Central memory CD4-positive, alpha-beta T cell (primary cell): ENCODE measurements at regions not wholly inside any gene's neighbourhood (a gene's known extent, or its start where the extent isn't known, plus 50 kb on each side); places are given as distances from the start of the nearest gene placed in this dataset.
"Not testable (repeated sequence)": the region's sequence is repeated elsewhere in the genome, so short reads cannot be mapped to it uniquely, and the experiment has no call there.

ENCODE experiments used
- DNase-seq: peaks from one replicate; pipeline ENCODE4 v3.0.0; 2022

DNA sequence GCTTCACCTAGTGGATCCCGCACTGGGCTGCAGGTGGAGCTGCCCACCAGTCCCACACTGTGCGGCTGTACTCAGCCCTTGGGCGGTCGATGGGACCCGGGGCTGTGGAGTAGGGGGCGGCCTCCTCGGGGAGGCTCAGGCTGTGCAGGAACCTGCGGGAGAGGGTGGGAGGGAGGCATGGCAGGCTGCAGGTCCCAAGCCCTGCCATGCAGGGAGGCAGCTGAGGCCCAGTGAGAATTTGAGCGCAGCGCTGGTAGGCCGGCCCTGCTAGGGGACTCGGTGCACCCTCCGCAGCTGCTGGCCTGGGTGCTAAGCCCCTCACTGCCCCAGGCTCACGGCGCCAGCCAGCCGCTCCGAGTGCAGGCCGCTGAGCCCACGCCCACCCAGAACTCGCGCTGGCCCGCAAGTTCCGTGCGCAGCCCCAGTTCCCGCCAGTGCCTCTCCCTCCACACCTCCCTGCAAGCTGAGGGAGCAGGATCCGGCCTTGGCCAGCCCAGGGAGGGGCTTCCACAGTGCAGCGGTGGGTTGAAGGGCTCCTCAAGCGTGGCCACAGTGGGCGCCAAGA, 1407.6 kb downstream of the EPHA7 start:
- no peak for DNase-seq

DNA sequence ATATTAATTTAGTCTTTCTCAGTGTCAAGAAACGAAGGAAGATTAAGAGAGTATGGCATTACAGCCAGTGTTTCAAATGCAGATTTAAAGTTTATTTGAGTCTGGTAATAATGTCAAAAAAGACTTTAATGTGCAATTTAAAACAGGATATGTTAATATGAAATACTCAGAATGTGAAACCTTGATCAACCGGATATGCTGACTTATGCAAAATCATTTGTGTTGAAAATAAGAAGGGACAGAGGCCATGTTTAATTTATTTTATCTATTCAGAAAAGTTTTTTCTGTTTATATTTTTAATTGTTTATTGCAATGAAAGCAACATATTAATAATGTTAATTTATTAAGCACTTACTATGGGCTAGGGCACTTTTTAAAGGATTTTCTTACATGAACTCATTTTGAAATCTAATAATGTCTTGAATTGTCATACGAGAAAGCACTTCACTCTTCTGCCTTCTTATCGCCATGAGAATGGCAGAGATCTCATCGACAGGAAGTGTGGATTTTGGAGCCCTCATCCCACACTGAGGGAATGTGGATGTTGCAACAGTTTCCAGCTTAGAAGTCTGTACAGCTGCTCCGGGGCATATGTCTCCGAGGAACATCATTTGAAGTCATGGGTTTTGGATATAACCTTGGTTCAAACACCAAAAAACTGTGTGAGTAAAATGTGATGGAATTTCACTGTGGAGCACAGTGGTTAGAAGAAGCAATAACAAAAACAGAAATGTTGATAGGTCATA, 1410.4 kb downstream of the EPHA7 start:
- no peak for DNase-seq

DNA sequence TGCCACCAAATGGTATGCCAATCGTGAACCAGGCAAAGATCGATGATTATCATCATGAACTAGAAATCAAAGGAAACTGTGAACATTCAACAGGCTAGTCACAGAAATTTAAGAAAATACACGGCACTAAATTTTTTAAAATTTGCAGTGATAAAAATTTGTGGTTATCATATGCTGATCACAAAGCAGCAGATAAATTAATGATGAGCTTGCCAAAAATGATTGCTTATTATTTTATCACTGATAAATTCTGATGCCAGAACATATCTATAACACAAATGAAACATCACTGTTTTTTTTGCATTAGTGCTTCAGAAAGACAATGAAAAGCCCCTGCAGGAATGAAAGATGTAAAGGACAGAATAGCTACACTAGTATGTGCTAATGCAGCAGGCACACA, 1413.2 kb upstream of the MAP3K7 start:
- DNase-seq, result no peak

DNA sequence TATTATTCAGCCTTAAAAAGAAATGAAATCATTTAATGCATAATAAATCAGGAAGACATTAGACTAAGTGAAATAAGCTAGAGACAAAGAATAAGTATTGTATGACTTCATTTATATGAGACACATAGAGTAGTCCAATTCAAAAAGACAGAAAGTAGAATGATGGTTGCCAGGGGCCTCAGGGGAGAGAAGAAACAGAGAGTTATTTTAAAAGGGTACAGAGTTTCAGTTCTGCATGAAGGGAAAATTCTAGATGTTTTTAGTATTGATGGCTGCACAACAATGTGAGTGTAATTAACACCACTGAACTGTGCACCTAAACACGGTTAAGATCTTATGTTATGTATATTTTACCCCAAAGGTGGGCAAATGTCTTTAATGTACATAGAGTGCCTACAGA, 1407.9 kb upstream of the MAP3K7 start:
- DNase-seq, result no peak

DNA sequence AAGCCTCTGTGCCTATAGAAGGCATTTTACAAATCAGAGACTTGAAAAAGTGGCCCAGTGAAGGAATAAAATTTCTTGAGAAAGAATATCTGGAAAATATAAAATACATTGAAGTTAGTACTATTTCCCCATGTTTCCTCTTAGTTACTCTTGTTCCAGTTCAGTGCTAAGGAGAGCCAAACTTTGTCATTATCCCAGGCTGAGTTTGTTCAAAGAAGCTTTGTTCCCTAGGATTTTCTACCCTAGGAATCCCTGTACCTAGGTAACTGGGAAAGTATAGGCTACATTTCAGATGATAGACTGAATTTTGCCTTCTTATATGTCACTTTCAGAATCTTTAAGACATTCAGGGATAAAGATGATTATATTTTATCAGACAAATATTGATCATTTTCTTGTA, 1395.7 kb upstream of the MAP3K7 start:
- DNase-seq, result no peak

DNA sequence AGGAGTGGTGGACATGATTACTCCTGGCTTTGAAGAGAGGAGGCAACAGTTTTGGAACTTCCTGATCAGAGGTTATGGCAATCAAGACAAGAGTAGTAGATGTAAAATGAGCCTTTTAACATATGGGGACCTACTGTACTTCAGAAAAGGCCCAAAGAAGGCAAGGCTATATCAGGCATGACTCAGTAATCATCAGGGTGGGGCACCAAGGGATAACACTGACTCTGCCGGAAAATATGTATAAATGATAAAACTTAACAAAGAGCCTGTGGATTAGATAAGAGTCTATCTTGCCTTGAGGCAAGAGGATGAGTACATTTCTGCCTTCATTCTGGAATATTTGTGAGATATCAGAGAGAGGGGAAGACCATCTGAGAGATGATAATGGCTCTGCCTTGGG, 1389.9 kb upstream of the MAP3K7 start:
- no peak for DNase-seq

DNA sequence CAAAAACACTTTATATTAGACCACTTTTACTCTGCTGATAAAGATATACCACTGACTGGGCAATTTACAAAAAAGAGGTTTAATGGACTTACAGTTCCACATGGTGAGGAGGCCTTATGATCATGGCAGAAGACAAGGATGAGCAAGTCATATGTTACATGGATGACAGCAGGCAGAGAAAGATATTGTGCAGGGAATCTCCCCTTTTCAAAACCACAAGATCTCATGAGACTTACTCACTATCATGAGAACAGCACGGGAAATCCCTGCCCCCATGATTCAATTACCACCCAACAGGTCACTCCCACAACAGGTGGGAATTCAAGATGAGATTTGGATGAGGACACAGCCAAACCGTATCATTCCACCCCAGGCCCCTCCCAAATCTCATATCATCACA, 1383.8 kb upstream of the MAP3K7 start:
- no peak for DNase-seq

DNA sequence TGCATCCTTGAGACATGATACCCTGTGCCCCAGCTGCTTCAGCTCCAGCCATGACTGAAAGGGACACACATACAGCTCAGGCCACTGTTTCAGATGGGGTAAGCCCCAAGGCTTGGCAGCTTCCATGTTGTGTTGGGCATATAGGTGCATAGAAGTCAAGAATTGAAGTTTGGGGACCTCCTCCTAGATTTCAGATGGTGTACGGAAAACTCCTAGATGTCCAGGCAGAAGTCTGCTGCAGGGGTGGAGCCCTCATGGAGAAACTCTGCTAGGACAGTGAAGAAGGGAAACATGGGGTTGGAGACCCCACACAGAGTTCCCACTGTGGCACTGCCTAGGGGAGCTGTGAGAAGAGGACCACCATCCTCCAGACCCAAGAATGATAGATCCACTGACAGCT, 1379.0 kb upstream of the MAP3K7 start:
- no peak for DNase-seq

DNA sequence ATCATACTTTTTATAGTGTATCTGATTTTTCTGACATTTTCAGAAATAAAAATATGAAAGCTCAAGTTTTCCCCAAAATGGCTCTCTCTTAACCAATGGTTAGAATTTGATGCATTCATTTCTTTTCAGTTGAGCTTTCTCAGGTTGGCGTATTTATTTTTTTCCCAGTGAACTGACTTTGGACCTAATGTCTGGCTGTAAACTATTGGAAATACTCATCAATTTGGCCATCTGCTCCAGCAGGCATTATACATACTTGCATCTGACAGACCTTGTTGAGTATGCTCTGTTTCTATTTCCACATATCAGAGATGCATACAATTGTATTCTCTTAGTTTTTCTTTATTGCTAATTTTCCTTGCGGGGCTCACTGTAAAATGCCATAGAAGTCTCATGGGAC, 1374.8 kb upstream of the MAP3K7 start:
- DNase-seq, result no peak

DNA sequence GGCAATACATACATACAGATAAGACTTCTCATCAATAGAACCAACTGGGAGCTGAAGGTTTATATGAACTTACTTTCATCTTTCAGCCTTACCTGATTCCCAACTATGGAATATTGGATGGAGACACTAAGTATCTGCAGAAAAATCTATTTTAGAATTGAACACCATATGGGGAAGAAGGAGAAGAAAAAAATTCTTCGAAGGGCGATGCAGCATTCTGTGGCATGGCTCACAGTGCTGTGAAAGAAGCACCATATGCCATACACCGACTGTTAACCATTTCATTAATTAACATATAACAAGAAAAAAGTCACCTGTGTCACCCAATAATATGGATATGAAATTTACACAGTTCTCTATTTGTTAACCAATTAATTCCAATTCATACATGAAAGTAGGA, 1374.4 kb upstream of the MAP3K7 start:
- DNase-seq, result no peak

DNA sequence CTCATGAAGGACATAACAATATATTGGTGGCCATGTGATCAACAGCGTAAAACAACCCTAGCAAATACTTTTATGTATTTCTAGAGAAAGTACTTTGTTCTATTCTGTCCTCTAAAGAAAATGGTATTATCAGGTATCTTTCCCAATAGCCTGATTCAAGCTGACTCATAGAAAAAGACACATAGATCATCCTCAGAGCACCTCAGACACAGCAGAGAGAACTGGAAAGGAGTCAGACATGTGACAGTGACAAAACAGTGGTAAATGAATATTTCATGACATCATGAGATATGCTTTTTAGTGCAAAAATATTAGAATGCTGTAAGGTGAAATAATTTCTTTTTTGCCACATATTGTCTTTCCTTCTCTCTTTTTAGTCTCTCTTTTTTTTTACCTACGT, 1355.0 kb upstream of the MAP3K7 start:
- DNase-seq, result no peak

DNA sequence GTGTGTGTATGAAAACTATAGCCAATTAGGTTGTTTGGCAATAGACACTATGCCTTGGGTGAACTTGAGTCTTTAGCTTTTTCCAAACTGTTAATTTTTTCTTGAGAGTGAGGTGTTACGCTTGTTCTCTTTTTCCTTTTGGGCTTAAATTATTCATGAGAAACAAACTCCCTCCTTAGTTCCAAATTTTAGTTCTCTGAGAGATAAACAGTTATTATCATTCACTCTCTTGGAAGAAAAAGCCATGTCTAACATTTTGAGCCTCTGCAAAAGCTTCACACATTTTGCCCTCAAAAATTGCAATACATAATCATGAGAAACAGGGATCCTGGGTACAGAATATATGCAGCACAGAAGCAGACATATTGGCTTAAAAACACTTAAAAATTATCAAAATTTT, 1353.9 kb upstream of the MAP3K7 start:
- DNase-seq, result no peak

DNA sequence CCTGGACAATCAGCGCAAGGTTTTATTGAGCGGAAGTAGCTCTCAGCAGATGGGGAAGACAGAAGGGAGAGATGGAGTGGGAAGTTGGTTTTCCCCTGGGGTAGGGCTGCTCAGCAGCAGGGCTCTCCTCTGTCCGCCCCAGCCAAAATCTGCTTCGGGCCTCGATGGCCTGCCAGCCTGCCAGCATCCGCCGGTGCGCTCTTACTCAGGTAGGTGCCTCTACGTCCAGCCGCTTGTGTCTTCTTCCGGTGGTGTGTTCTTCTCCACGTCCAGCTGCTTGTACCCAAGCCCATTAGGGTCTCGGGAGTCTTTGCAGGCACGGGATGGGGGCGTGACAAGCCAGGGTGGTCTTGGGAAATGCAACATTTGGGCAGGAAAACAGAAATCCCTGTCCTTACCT, 1340.0 kb upstream of the MAP3K7 start:
- no peak for DNase-seq

DNA sequence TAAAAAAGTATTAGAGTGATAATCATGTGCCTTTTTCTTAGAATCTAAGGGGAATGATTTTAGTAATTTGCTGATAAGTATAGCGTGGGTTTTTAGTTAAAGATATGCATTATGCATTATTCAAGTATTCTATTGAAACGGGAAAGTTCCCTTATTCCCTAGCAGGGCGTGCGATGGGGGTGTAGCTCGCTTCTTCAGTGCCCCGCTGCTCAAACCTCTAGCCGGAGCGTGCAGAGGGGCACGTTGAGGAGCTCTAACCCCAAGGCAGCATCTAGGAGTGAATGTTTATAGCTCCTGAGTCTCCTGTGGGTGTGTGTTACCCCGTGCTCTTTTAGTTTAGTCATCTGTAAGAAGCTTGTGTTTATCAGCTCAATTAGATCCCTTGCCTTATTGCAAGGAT, 1339.5 kb upstream of the MAP3K7 start:
- DNase-seq, result no peak

DNA sequence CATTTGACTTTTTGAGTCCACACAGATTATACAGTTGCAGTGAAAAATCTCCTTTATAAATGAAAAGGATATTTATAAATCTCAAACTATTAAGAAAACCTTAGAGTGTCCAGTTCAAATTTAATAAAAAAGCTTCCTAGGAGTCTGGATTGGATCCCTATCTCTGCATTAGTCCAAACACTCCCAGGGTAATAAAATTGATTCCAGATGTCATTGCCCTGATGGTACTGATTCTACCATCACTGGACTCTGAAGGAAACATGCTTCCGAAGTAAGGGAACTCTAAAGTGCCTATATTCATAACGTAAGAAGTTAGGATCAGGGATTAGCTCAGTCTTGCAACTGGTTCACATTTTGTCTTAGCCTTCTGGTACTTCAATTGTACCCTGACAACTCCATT, 1325.1 kb upstream of the MAP3K7 start:
- no peak for DNase-seq

DNA sequence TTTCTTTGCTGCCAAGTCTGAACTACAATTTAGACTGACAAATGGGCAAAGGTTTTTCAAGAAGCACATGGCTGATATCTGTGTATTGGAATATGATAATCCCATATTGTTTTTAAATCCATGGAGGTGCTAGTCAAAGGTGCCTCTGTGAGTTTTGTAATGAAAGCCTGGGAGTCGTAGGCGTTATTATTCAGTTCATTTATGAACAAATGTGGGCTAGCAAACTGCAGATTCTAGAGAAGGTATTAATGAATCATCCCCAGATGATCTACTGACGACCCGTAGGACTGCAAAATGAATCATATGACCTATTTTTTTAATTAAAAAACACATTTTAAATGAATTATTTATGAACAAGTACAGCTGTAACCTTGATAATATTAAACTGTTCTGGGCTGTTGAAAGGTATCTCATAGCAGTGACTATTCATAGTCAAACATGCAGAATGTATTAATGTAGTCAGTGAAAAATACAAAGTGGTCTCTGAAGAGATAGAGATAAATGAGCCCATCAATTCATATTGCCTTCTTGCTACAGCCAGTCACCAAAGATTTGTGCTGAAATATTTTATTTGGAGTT, 1317.8 kb upstream of the MAP3K7 start:
- DNase-seq, result no peak

DNA sequence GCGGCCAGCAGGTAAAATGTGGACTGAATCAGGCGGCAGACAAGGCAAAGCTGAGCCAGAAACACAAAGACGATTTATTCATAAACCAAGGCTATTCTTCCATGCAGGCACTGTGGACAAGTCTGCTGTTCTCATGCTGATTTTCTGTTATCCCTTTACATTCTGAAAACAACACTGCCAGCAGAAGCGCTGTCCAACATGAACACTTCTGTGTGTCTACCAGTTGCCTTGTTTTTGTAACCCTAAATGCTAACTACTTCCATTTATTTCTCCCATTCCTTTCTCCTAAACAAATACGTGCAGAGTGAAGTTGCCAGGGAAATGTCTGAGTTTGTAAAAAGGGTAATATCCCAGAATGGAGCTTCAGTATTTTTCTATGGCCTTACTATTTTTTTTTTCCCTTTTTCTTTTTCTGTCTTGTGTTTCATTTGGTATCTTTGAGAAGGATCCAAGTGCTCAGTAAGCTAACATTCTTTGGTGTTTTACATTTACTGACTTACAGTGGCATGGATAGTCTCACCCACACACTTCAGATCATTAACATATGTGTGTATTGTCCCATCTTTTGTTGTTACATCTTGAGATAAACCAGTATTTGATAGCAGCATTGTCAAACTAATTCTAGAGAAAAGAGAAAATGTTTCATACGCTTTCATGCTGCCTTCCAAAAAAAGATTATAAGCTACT, 1308.9 kb upstream of the MAP3K7 start:
- DNase-seq, result no peak

DNA sequence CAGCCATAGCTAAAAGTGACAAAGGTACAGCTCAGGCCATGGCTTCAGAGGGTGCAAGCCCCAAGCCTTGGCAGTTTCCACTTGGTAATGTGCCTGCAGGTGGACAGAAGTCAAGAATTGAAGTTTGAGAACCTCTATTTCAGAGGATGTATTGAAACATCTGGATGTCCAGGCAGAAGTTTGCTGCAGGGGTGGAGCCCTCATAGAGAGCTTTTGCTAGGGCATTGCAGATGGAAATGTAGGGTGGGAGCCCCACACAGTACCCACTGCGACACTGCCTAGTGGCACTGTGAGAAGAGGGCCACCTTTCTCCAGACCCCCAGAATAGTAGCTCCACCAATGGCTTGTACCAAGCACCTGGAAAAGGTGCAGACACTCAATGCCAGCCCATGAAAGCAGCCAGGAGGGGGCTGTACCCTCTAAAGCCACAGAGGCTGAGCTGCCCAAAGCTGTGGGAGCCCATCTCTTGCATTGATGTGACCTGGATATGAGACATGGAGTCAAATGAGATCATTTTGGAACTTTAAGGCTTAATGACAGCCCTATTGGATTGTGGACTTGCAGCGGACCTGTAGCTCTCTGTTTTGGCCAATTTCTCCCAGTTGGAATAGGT, 1299.4 kb upstream of the MAP3K7 start:
- DNase-seq, result no peak

DNA sequence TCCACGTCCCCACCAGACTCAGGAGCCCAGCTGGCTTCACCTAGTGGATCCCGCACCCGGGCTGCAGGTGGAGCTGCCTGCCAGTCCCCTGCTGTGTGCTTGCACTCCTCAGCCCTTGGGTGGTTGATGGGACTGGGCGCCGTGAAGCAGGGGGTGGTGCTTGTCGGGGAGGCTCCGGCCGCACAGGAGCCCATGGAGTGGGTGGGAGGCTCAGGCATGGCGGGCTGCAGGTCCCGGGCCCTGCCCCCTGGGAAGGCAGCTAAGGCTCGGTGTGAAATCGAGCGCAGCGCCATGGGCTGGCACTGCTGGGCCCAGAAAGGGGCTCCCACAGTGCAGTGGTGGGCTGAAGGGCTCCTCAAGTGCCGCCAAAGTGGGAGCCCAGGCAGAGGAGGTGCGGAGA, 1294.9 kb upstream of the MAP3K7 start:
- not testable (repeated sequence) for DNase-seq

DNA sequence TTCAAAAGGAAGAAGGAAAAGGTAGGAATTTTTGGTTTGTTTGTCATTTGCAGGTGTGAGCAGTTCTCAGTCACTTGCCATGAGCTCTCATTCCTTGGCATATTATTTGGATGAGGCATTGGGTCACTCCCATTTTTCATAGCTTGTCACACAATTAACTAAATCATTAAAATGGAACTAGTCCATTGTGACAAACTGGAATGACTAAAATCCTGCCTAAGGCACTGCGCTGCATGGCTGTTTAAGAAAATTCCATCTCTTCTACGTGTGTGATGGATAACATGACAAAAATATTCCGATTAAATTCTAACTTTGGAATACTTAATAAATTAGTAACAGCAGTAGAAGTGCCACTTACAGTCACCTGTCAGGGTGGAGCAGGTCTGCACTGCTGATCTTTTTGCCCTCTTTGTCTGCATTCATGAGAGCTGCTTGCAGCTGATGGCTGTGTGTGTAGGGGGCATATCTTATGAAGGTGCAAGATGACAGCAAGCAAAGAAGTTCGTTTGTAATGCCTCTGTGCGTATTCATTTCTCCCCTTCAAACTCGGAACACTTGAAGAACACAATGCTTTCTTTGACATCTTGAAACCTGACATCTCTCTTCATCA, 1292.6 kb upstream of the MAP3K7 start:
- no peak for DNase-seq

DNA sequence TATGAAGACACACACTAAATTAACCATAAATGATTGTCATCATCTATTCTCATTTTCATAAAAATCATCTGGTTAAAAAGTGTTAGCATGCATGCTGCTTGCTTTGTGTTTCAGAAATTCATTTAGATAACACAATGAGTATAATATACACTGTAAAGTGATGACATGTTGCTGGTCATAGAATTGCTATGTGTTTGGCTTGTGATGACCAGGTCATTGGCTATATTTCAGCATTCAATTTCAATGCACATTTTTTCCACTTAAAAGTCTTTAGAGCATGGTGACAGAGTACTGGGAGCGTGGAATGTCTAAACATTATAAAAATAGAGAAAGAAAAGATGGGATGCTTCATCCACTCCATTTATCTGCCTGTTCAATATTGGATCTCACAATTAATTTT, 1291.1 kb upstream of the MAP3K7 start:
- DNase-seq, result no peak

DNA sequence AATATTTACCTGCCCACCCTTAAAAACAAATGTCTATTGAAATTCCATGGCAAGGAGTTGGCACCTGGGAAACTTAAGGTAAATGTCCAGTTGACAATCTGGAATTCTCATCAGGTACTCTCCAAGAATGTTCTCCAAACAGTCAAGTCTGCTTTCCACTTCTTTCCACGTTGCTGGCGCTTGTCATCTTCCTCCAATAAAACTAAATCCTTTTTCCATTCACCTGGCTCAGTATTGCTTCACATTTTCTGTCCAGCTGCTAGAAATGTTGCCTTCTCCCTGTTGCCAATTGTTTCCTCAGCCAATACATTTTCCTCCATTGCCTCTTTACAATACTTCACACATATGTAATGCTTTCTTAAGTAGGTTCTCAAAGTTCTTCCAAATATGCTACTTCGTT, 1288.1 kb upstream of the MAP3K7 start:
- no peak for DNase-seq

DNA sequence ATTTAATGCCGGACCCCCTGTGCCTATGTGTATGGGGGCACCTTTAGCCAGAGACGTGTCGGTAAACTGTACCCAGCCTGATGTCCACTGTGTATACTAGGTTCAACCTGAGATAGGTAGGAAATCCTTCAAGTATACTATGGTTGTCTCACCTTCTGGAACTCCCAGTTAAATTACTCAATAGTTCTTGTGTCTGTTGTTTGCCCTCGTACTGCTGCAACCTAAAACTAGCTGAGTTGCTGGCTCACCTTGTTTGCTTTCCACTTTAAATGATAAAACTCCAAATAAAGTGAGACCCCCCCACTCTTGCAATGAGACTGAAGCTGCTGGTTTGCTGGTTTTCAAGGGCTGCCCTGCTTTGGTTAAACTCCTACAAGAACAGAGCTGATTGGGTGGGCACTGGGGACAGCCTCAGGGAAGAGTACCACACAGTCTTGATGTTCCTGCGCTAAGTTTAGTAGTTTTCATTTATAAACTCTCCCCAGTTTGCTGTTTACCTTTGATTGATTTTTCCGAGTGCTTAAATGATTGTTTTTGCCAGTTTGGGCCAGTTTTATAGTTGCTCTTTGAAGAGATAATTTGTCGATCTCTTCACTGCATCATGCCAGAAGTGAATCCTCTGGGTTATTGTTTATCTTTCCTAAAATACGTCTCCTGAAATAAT, 1281.8 kb upstream of the MAP3K7 start:
- DNase-seq, result no peak
